ENCODE measurements at regions not wholly inside any gene's neighbourhood (a gene's known extent, or its start where the extent isn't known, plus 50 kb on each side); places are given as distances from the start of the nearest gene placed in this dataset.

GRCh38 chrX:42096265-42096920 is 173.0 kb upstream of the CASK start:
- peak; percentile 89 for DNase-seq (ENCODE audit: low read depth)

GRCh38 chrX:42094218-42094617 is 170.9 kb upstream of the CASK start:
- DNase-seq (ENCODE audit: low read depth) = no peak

GRCh38 chrX:42093756-42094155 is 170.4 kb upstream of the CASK start:
- no peak for DNase-seq (ENCODE audit: low read depth)

GRCh38 chrX:42090395-42090794 is 167.0 kb upstream of the CASK start:
- DNase-seq (ENCODE audit: low read depth) = no peak

GRCh38 chrX:42089031-42089430 is 165.7 kb upstream of the CASK start:
- no peak for DNase-seq (ENCODE audit: low read depth)

GRCh38 chrX:42087960-42088359 is 164.6 kb upstream of the CASK start:
- DNase-seq (ENCODE audit: low read depth) = no peak

GRCh38 chrX:42085836-42086235 is 162.5 kb upstream of the CASK start:
- DNase-seq (ENCODE audit: low read depth) = no peak

GRCh38 chrX:42079968-42080367 is 156.6 kb upstream of the CASK start:
- no peak for DNase-seq (ENCODE audit: low read depth)

GRCh38 chrX:42077675-42078074 is 154.3 kb upstream of the CASK start:
- no peak for DNase-seq (ENCODE audit: low read depth)

GRCh38 chrX:42075032-42075431 is 151.7 kb upstream of the CASK start:
- no peak for DNase-seq (ENCODE audit: low read depth)

GRCh38 chrX:42073448-42073847 is 150.1 kb upstream of the CASK start:
- DNase-seq (ENCODE audit: low read depth) = no peak

- DNase-seq (ENCODE audit: low read depth) = no peak
Observed at GRCh38 chrX:42070866-42071265, 147.5 kb upstream of the CASK start.

GRCh38 chrX:42054256-42054655 is 130.9 kb upstream of the CASK start:
- DNase-seq (ENCODE audit: low read depth) = no peak

GRCh38 chrX:42050345-42050744 is 127.0 kb upstream of the CASK start:
- DNase-seq (ENCODE audit: low read depth) = no peak

- DNase-seq (ENCODE audit: low read depth) = no peak
Observed at GRCh38 chrX:42047886-42048285, 124.5 kb upstream of the CASK start.

- no peak for DNase-seq (ENCODE audit: low read depth)
Observed at GRCh38 chrX:42028109-42028508, 104.8 kb upstream of the CASK start.

GRCh38 chrX:42027367-42028000 is 104.1 kb upstream of the CASK start:
- DNase-seq (ENCODE audit: low read depth) = no peak

- DNase-seq (ENCODE audit: low read depth) = no peak
Observed at GRCh38 chrX:42025861-42026260, 102.5 kb upstream of the CASK start.

- DNase-seq (ENCODE audit: low read depth) = no peak
Observed at GRCh38 chrX:42023122-42023521, 99.8 kb upstream of the CASK start.

GRCh38 chrX:42022158-42022557 is 98.8 kb upstream of the CASK start:
- DNase-seq (ENCODE audit: low read depth) = no peak

- DNase-seq (ENCODE audit: low read depth) = no peak
Observed at GRCh38 chrX:42021058-42021457, 97.7 kb upstream of the CASK start.

GRCh38 chrX:42020225-42020624 is 96.9 kb upstream of the CASK start:
- no peak for DNase-seq (ENCODE audit: low read depth)

- no peak for DNase-seq (ENCODE audit: low read depth)
Observed at GRCh38 chrX:42017971-42018370, 94.6 kb upstream of the CASK start.

- DNase-seq (ENCODE audit: low read depth) = no peak
Observed at GRCh38 chrX:42000836-42001235, 77.5 kb upstream of the CASK start.

Measured in non-pigmented ciliary epithelial cell (primary cell).